K562 (cell line): ENCODE measurements at regions not wholly inside any gene's neighbourhood (a gene's known extent, or its start where the extent isn't known, plus 50 kb on each side); places are given as distances from the start of the nearest gene placed in this dataset.

Experiments used
- ATAC-seq: fragments of 200-7000 bp; cut with Tn5 transposase; 3 replicates; pipeline ENCODE4 v1.9.1; 2020; ENCODE audit warnings: moderate library complexity
- BruUV-seq: library from RNA; stranded (reverse); fragments of 400-500 nt; replicated peaks from 2 replicates; lab custom pipeline; 2021; lab: Mats Ljungman, UMichigan
- CTCF ChIA-PET: fragments of 300-600 bp; formaldehyde crosslinking; extraction: SDS; loops from one replicate; lab custom pipeline; 2021; ENCODE audit warnings: low intra/inter-chr PET ratio; lab: Yijun Ruan, JAX
- POLR2A ChIA-PET: fragments of 300-600, 350-650 bp; sonication (Branson Sonifier 250); formaldehyde crosslinking; extraction: SDS; loops from one replicate; lab custom pipeline; 2021; ENCODE audit warnings: antibody characterized with exemption, inconsistent platforms; lab: Yijun Ruan, JAX
- DNase-seq, 4 experiments: peaks; one replicate each; pipeline versions ENCODE4 v3.0.0 to v3.0.0-alpha.2; 2011 to 2018; ENCODE audit warnings: low spot score in 3 of 4, mixed read lengths in 3 of 4; ENCODE audit errors: extremely low read depth in 1 of 4
- FAIRE-seq: peaks from 2 replicates; lab custom pipeline; 2011; peaks lifted over from hg19 to GRCh38; lab: Jason Lieb, UNC
- H2AFZ ChIP-seq: 2 replicates; pipeline ENCODE4 v1.6.0; 2011; ENCODE audit warnings: low read depth, low read length, control low read depth, inconsistent platforms
- H3K27ac ChIP-seq: fragments of 200-600 bp; 3 replicates; pipeline ENCODE4 v1.8.0; 2011; ENCODE audit warnings: low read depth, mild to moderate bottlenecking, control low read depth, inconsistent platforms, low read length, moderate library complexity, mixed read lengths; ENCODE audit errors: extremely low read depth
- H3K27me3 ChIP-seq, 2 experiments: fragments of 300-600 bp in 1 of 2; 2 replicates in 1 of 2; 3 replicates in 1 of 2; pipeline versions ENCODE4 v1.6.0 to v1.8.0; 2011; ENCODE audit warnings: inconsistent platforms in 2 of 2, low read length in 2 of 2, mild to moderate bottlenecking in 1 of 2, mixed read lengths in 1 of 2, moderate library complexity in 1 of 2; ENCODE audit not compliant: control insufficient read depth in 2 of 2, insufficient read depth in 2 of 2
- H3K36me3 ChIP-seq: fragments of 300-600 bp; 3 replicates; pipeline ENCODE4 v1.8.0; 2011; ENCODE audit warnings: mild to moderate bottlenecking, low read length, inconsistent platforms; ENCODE audit not compliant: control insufficient read depth, insufficient read depth
- H3K4me1 ChIP-seq, 2 experiments: fragments of 200-600 bp in 1 of 2; replicated peaks in 1 of 2; 2 replicates in 1 of 2; 3 replicates in 1 of 2; pipeline versions ENCODE4 v1.5.1 to v1.8.0; 2011; ENCODE audit warnings: inconsistent platforms in 2 of 2, low read length in 2 of 2, mild to moderate bottlenecking in 1 of 2, mixed read lengths in 1 of 2, moderate library complexity in 1 of 2; ENCODE audit not compliant: control insufficient read depth in 2 of 2, insufficient read depth in 2 of 2
- H3K4me2 ChIP-seq: 2 replicates; pipeline ENCODE4 v1.6.1; 2011; ENCODE audit warnings: low read length, control low read depth, inconsistent platforms, mixed read lengths; ENCODE audit not compliant: insufficient read depth
- H3K4me3 ChIP-seq: fragments of 200-600 bp; sonication (generic), shearing (Covaris generic); 2 replicates; pipeline ENCODE4 v1.5.1; 2016; ENCODE audit warnings: control low read depth, inconsistent platforms
- H3K79me2 ChIP-seq: fragments of 200-600 bp; 3 replicates; pipeline ENCODE4 v1.8.0; 2011; ENCODE audit warnings: low read length, inconsistent platforms; ENCODE audit not compliant: control insufficient read depth, insufficient read depth
- H3K9ac ChIP-seq, 2 experiments: 2 replicates each; pipeline versions ENCODE4 v1.6.0 to v1.6.1; 2011; ENCODE audit warnings: low read depth in 2 of 2, low read length in 2 of 2, control low read depth in 1 of 2, inconsistent platforms in 1 of 2, mild to moderate bottlenecking in 1 of 2, mixed read lengths in 1 of 2; ENCODE audit not compliant: insufficient read depth in 1 of 2
- H3K9me1 ChIP-seq: one replicate; pipeline ENCODE4 v1.6.0; 2011; ENCODE audit warnings: inconsistent platforms, mild to moderate bottlenecking, low read length, moderate library complexity; ENCODE audit not compliant: control insufficient read depth, insufficient read depth
- H3K9me3 ChIP-seq: replicated peaks from 2 replicates; pipeline ENCODE4 v1.5.1; 2011; ENCODE audit warnings: low read depth, low read length, inconsistent platforms; ENCODE audit not compliant: control insufficient read depth, insufficient read depth
- H4K20me1 ChIP-seq: replicated peaks from 2 replicates; pipeline ENCODE4 v1.6.1; 2011; ENCODE audit warnings: low read length, inconsistent platforms, mixed read lengths; ENCODE audit not compliant: control insufficient read depth, insufficient read depth
- BRD4 ChIP-seq: fragments of 200-600 bp; sonication (generic); IDR thresholded peaks from 2 replicates; pipeline ENCODE4 v1.6.1; 2017; ENCODE audit warnings: inconsistent platforms
- EHMT2 ChIP-seq: fragments of 450-650 bp; IDR thresholded peaks from 2 replicates; pipeline ENCODE4 v1.6.1; 2018; ENCODE audit warnings: antibody characterized with exemption
- GTF2F1 ChIP-seq: IDR thresholded peaks from 2 replicates; pipeline ENCODE4 v1.6.1; 2011; ENCODE audit warnings: low read depth, low read length, improper control_type of control experiment
- KLF6 ChIP-seq: fragments of 250-450 bp; sonication (Bioruptor Pico); IDR thresholded peaks from 2 replicates; pipeline ENCODE4 v1.4.0; 2020; ENCODE audit warnings: mild to moderate bottlenecking, moderate library complexity, borderline replicate concordance
- RFX5 ChIP-seq: IDR thresholded peaks from 2 replicates; pipeline ENCODE4 v1.6.1; 2011; ENCODE audit warnings: low read depth, mild to moderate bottlenecking, improper control_type of control experiment, low read length
- SIX5 ChIP-seq, 2 experiments: IDR thresholded peaks; 2 replicates each; pipeline ENCODE4 v1.6.1; 2011; ENCODE audit warnings: low read length in 2 of 2, borderline replicate concordance in 1 of 2, low read depth in 1 of 2, mild to moderate bottlenecking in 1 of 2, moderate library complexity in 1 of 2; ENCODE audit not compliant: insufficient read depth in 1 of 2
- SMAD2 ChIP-seq: fragments of 150-350 bp; IDR thresholded peaks from 2 replicates; pipeline ENCODE4 v1.6.1; 2014; ENCODE audit warnings: low read depth, mild to moderate bottlenecking, low read length
- TEAD2 ChIP-seq: fragments of 450-650 bp; IDR thresholded peaks from 2 replicates; pipeline ENCODE4 v1.6.1; 2016; ENCODE audit warnings: missing genetic modification characterization, control low read depth, missing compliant biosample characterization
- ZNF263 ChIP-seq: sonication (generic); formaldehyde crosslinking; IDR thresholded peaks from 2 replicates; pipeline ENCODE4 v1.8.0; 2022; ENCODE audit warnings: mild to moderate bottlenecking, missing genetic modification reagents, borderline replicate concordance
- ZNF695 ChIP-seq: fragments of 450-650 bp; formaldehyde crosslinking; IDR thresholded peaks from 2 replicates; pipeline ENCODE4 v1.4.0; 2020; ENCODE audit warnings: mild to moderate bottlenecking, moderate library complexity
- WGBS: fragments of 100-300 bp; shearing (Covaris generic); methylation state at CpG from one replicate; pipeline ENCODE4 v1.1.6; 2016; ENCODE audit warnings: low coverage, mixed read lengths; ENCODE audit not compliant: insufficient coverage; ENCODE audit errors: missing lambda C conversion rate; 5-methylcytosine and 5-hydroxymethylcytosine counted together
- in situ Hi-C: fragments of 300-500 bp; cut with MboI; formaldehyde crosslinking; loops from 4 replicates; pipeline ENCODE4 v1.15.0; 2018; ENCODE audit warnings: inconsistent platforms, mixed read lengths
- intact Hi-C: fragments of 100-400 bp; cut with micrococcal nuclease; formaldehyde crosslinking; loops from 2 replicates; pipeline ENCODE4 v1.14.2; 2022

DNA sequence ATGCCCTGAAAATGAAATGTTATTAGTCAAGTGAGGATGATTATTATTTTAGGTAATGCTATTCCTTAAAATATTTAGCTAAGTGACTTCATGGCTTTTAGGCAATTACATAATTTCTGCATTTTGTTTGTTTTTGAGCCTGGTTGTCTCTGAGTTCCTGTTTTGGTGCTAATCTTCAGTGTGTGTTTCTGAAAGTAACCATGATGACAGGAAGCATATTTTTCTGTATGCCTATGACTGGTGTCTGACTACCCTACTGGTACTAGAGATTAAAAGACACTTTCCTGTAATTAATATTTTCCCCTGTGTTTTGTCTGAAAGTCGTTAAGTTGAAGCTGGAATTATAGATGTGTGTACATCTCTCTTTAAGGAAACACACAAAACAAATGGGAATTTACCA lies 295.0 kb upstream of the SPRED2 start:
- 0% methylated on average over 1 of the region's 1 CpG for WGBS
- Histone ChIP-seq H3K4me2 (no peak overlapping the region), H3K9ac (no peak overlapping the region), H2AFZ (no peak overlapping the region), H3K27ac (no peak overlapping the region), H3K4me1 (no peaks in the 10 kb centered on the region), H3K4me3 (no peak overlapping the region), H3K9me3 (no peaks in the 10 kb centered on the region), H3K27me3 (no peaks in the 10 kb centered on the region), H3K9me1 (no peaks in the 10 kb centered on the region), H3K79me2 (no peaks in the 10 kb centered on the region)
- intact Hi-C loops (loop anchor here (10.0 kb wide), 1 partner anchor 847 kb away; no protein-coding TSS in a partner anchor), in situ Hi-C loops (no loop called here)
- ATAC-seq (no peak), DNase-seq (no peak), FAIRE-seq (no peak)
- CTCF ChIA-PET, result no interaction called here
- BruUV-seq, result no TSS peak
- POLR2A ChIA-PET, result interaction anchor here (1.0 kb wide), 1 partner anchor 61 kb away, joined by 3 read pairs; no protein-coding TSS in a partner anchor
- no peak for TF ChIP-seq SIX5 (IDR thresholded peaks at IDR 0.05; ENCODE audit: borderline replicate concordance in 1 of 2, insufficient read depth in 1 of 2, low read depth in 1 of 2, low read length in 2 of 2)
- TF ChIP-seq KLF6, result no peak
- no peak for TF ChIP-seq ZNF695 (CRISPR knock-in tag)
- TF ChIP-seq GTF2F1, result no peak
- no peak for TF ChIP-seq ZNF263
- TF ChIP-seq TEAD2 (tag), result no peak
- no peak for TF ChIP-seq EHMT2
- no peak for TF ChIP-seq BRD4
- TF ChIP-seq RFX5, result no peak
- TF ChIP-seq SMAD2, result no peak
- TF ChIP-seq, all 486 proteins: peak for 0
- no peaks in the 10 kb centered on the region for H4K20me1 ChIP-seq
- H3K36me3 ChIP-seq, result no peaks in the 10 kb centered on the region
